SK-N-SH treated with all-trans-retinoic acid at 6 μM for 48 hours (cell line): ENCODE measurements at regions not wholly inside any gene's neighbourhood (a gene's known extent, or its start where the extent isn't known, plus 50 kb on each side); places are given as distances from the start of the nearest gene placed in this dataset.

Experiments
- ESRRG ChIP-seq: fragments of 250-450 bp; sonication (Bioruptor Pico); IDR thresholded peaks from 2 replicates; pipeline ENCODE4 v1.6.1; 2021; ENCODE audit warnings: mild to moderate bottlenecking
- GLIS3 ChIP-seq: fragments of 250-450 bp; sonication (Bioruptor Pico); IDR thresholded peaks from 2 replicates; pipeline ENCODE4 v1.5.0; 2020; ENCODE audit warnings: mild to moderate bottlenecking, moderate library complexity
- PATZ1 ChIP-seq: fragments of 250-450 bp; sonication (Bioruptor Pico); IDR thresholded peaks from 2 replicates; pipeline ENCODE4 v1.8.0; 2020; ENCODE audit warnings: mild to moderate bottlenecking, moderate library complexity, borderline replicate concordance
- POU6F1 ChIP-seq: fragments of 250-450 bp; sonication (Bioruptor Pico); IDR thresholded peaks from 2 replicates; pipeline ENCODE4 v1.8.0; 2021; ENCODE audit warnings: low read depth, mild to moderate bottlenecking, moderate library complexity, borderline replicate concordance
- RARB ChIP-seq: fragments of 250-450 bp; sonication (Bioruptor Pico); IDR thresholded peaks from 2 replicates; pipeline ENCODE4 v1.8.0; 2021; ENCODE audit warnings: mild to moderate bottlenecking, moderate library complexity
- ZFP3 ChIP-seq: fragments of 250-450 bp; sonication (Bioruptor Pico); IDR thresholded peaks from 2 replicates; pipeline ENCODE4 v1.5.0; 2020; ENCODE audit warnings: mild to moderate bottlenecking, moderate library complexity

GRCh38 chr6:139722530-139722929 lies 348.1 kb upstream of the CITED2 start:
- no peak for TF ChIP-seq ESRRG (CRISPR knock-in tag)
- no peak for TF ChIP-seq ZFP3
- no peak for TF ChIP-seq PATZ1 (CRISPR knock-in tag)
- TF ChIP-seq GLIS3 (CRISPR knock-in tag) = no peak
- no peak for TF ChIP-seq POU6F1 (CRISPR knock-in tag)
- no peak for TF ChIP-seq RARB (CRISPR knock-in tag)
